ENCODE measurements at regions not wholly inside any gene's neighbourhood (a gene's known extent, or its start where the extent isn't known, plus 50 kb on each side); places are given as distances from the start of the nearest gene placed in this dataset.

DNA sequence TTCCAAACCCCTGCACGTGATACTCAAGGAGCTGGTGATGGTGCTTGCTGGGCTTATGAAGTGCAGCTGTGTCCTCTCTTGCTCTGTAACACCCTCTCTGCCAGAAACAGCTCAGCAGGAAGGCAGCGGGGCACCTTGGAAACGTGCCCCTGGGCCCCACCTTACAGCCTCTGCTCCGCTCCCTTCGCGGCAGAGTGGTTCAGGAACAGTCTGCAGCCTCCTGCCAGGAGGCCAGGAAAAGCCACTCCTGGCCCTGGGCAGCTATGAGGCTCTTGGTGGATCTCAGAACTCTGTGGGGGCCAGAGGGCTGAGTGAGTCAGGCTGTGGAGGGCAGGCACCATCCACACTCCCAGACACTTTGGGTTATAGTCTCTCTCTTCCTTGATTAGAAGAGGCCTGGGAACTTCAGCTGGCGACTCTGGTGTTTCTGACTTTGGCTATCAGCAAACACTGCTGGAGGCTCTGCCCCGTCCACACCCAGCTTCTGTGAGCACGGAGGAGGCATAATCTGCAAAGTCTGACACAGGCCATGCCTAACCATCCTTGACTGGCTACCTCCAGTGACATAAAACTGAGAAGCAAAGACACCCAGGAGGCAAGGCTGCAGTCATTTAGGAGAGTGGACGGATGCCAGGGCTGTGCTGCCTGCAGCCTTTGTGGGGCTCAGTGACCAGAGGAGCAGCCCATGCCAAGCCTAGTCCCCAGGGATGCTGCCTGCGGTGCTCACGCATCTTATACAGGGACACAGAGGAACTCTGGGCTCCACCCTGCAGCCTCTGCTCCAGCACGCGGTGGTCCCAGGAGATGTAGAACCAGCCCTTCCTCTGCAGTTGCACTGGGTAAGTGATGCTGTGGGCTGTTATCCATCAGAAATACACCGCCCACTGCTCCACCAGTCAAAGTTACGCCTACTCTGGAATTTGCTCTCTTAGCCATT, 65.3 kb downstream of the METRNL start:
- Histone ChIP-seq H2BK12ac (ENCODE audit: low read depth, low read length) (no peak overlapping the region), H3K9ac (replicated peaks in 1 of 4; ENCODE audit: extremely low read depth in 1 of 4, low read depth in 3 of 4, low read length in 3 of 4) (no peak overlapping the region), H3K36me3 (ENCODE audit: control insufficient read depth in 2 of 4, insufficient read depth in 4 of 4, low read length in 3 of 4) (no peaks in the 10 kb centered on the region), H2AK5ac (ENCODE audit: low read depth, low read length) (no peak overlapping the region), H2BK120ac (replicated peaks; ENCODE audit: low read depth, low read length) (no peak overlapping the region), H4K8ac (ENCODE audit: extremely low read depth, insufficient read depth, low read length) (no peak overlapping the region), H3K27me3 (replicated peaks in 1 of 4; ENCODE audit: control insufficient read depth in 3 of 4, extremely low read depth in 1 of 4, insufficient read depth in 3 of 4, low read length in 3 of 4) (no peaks in the 10 kb centered on the region), H4K5ac (ENCODE audit: insufficient read length, low read depth, low read length) (no peak overlapping the region), H2BK15ac (ENCODE audit: low read length) (no peak overlapping the region), H2BK20ac (ENCODE audit: low read length) (no peak overlapping the region), H3K79me2 (ENCODE audit: control insufficient read depth in 1 of 2, insufficient read depth in 2 of 2, low read length in 2 of 2) (no peaks in the 10 kb centered on the region), H3K27ac (ENCODE audit: low read depth, low read length) (no peak overlapping the region), H3K4me2 (ENCODE audit: insufficient read depth in 1 of 2, low read depth in 2 of 2, low read length in 2 of 2) (no peak overlapping the region), H3K23ac (ENCODE audit: insufficient read length) (no peak overlapping the region), H3K4ac (replicated peaks; ENCODE audit: insufficient read length, low read depth, low read length) (no peak overlapping the region), H2BK5ac (ENCODE audit: low read depth, low read length) (no peak overlapping the region), H3K4me3 (ENCODE audit: extremely low read depth in 1 of 4, insufficient read depth in 2 of 4, low read depth in 3 of 4, low read length in 4 of 4) (no peak overlapping the region), H4K91ac (replicated peaks; ENCODE audit: insufficient read length, low read length) (no peak overlapping the region), H3K18ac (ENCODE audit: extremely low read depth, low read length) (no peak overlapping the region), H3K23me2 (ENCODE audit: low read depth, low read length) (no peaks in the 10 kb centered on the region), H3K4me1 (replicated peaks in 1 of 4; ENCODE audit: control insufficient read depth in 3 of 4, insufficient read depth in 4 of 4, low read length in 3 of 4) (no peaks in the 10 kb centered on the region), H3K79me1 (ENCODE audit: low read depth, low read length) (no peaks in the 10 kb centered on the region; the same call in 1 of the 2 replicates), H2AFZ (ENCODE audit: low read length) (no peak overlapping the region), H3K56ac (replicated peaks; ENCODE audit: insufficient read length, low read depth, low read length) (no peak overlapping the region), H3K14ac (ENCODE audit: insufficient read length) (no peak overlapping the region), H4K20me1 (replicated peaks in 1 of 2; ENCODE audit: control insufficient read depth in 1 of 2, insufficient read depth in 2 of 2, low read length in 2 of 2) (no peaks in the 10 kb centered on the region), H3K9me3 (ENCODE audit: insufficient read depth in 2 of 2, low read depth in 1 of 2, low read length in 1 of 2) (peaks cover 58 to 69% of the 10 kb centered on the region in 2 experiments)
- no peak for DNase-seq (ENCODE audit: low read depth in 1 of 2, low spot score in 2 of 2)
- FAIRE-seq: no peak
- TF ChIP-seq GTF2F1 (IDR thresholded peaks at IDR 0.05; ENCODE audit: borderline replicate concordance, low read depth, low read length) (no peak), RAD21 (IDR thresholded peaks at IDR 0.05 in 1 of 2, conservative IDR thresholded peaks at IDR 0.05 in 1 of 2; ENCODE audit: low read depth in 2 of 2, low read length in 2 of 2) (no peak)
- CTCF ChIA-PET (ENCODE audit: partially characterized antibody): interaction anchor here (0.7 to 1.4 kb wide), 2 partner anchors 14 to 363 kb away, joined by 3 to 4 read pairs; no protein-coding TSS in a partner anchor
- POLR2A ChIA-PET (ENCODE audit: partially characterized antibody): no interaction called here
- 81% methylated on average over 16 of the region's 16 CpGs; no CpG with 5 or more reads in 1 of the 2 experiments for WGBS, 2 experiments (ENCODE audit: extremely low coverage in 1 of 2, insufficient coverage in 1 of 2, insufficient read length in 1 of 2, insufficient replicate concordance in 2 of 2, low coverage in 1 of 2, low lambda C conversion rate in 2 of 2, missing lambda C conversion rate in 1 of 2)
